CD1c-positive myeloid dendritic cell (primary cell): ENCODE measurements at regions not wholly inside any gene's neighbourhood (a gene's known extent, or its start where the extent isn't known, plus 50 kb on each side); places are given as distances from the start of the nearest gene placed in this dataset.

Source experiments
- DNase-seq: peaks from one replicate; pipeline ENCODE4 v3.0.0-alpha.2; 2016; ENCODE audit errors: extremely low spot score

GRCh38 chr1:37315371-37315846 lies 159.0 kb upstream of the ZC3H12A start:
- no peak for DNase-seq

DNA sequence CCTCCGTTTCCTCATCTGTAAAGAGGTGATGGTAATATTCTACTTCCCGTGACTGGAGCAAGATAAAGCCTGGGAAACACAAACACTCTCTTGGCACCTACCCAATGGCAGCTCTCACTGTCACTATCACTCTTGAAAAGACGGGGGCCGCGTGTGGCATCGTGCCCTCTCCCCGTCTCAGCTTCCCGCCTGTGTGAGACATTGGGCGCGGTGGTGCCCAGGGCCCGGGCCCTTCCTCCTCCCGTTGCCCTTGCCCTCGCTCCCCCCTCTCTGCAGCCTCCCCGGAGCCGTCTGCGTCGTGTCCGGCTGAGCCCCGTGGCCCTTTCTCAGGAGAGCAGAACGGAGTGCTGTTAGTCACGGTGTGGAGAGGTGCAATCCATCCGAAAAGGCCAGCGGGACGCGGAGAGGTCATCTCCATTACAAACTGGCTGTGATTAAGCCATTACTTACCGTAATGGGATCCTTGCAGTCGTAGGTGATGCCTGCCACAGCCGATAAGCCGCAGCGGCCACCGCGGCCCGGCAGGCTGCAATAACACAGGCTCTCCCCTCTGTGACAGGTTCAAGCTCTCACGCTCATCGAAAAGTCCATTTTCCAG lies 156.4 kb upstream of the ZC3H12A start:
- DNase-seq: no peak

- no peak for DNase-seq
These were observed 155.9 kb upstream of the ZC3H12A start for GRCh38 chr1:37318490-37318889.

GRCh38 chr1:37319284-37319683 lies 155.1 kb upstream of the ZC3H12A start:
- no peak for DNase-seq

DNA sequence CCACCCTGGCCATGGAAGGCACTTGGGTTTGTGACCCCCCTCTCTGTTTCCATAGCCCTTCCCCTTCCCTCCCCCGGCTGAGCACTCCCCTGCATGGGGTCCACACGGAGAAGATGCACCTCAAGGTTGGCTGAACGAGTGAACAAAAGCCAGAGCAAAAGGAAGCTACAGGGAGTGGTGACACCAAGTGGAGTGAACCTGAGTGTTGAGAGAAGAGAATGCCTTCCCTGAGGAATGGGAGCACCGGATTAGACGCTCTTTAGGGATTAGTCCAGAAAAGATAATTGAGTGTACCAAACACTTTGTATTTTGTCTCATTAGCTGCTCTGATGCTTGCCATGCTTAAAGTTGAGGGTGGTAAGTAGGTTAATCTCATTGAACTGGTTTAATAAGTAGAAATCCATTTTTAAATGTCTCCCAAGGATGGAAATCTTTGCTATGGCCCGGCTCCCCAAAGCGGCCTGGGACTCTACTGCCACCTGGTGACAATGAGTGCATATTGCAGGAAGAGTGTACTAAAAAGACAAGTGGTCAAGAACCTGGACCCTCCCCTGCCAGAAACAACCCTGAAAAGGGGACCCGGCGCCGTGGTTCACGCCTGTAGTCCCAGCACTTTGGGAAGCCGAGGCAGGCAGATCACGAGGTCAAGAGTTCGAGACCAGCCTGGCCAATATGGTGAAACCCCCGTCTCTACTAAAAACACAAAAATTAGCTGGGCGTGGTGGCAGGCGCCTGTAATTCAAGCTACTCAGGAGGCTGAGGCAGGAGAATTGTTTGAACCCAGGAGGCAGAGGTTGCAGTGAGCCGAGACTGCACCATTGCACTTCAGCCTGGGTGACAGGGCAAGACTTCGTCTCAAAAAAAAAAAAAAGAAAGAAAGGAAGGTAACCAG lies 150.6 kb upstream of the ZC3H12A start:
- DNase-seq: peak; percentile 64

DNA sequence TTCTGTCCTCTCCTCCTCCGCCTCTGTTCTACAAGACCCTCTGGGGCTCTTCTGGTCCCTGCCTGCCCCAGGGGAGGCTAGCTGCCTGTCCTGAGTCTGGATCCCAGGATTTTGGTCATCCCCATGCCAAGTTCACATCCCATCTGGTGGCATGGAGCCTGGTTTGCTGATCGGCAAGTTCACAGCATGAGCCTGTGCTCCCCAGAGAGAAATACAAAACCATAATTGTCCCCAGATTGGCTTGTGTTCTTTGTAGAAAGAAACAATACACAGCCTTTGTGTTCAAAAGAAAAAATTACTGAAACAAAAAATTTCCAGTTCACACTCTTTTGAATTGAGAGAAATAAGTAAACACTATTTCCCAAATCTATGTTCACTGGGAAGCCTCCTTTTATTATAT lies 149.4 kb upstream of the ZC3H12A start:
- no peak for DNase-seq

GRCh38 chr1:37325509-37326437 lies 148.6 kb upstream of the ZC3H12A start:
- DNase-seq: no peak

DNA sequence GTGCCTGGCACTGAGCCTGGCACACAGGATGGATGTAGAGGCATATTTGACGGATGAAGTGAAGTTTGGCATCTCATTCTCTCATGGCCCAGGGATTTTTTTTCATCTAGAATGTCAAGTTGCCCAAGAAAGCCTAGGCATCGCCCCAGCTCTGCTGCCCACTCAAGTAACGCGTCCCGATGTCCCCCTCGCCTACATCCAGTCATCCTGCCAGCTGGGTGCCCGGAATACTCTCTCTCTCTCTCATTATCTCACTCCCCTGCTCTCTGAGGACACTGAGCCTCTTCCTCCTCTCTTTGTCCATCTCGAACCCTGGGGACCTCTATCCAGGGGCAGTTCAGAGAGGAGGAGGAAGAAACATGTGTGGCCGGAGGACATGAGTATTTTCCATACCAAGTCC lies 142.3 kb upstream of the ZC3H12A start:
- no peak for DNase-seq

DNA sequence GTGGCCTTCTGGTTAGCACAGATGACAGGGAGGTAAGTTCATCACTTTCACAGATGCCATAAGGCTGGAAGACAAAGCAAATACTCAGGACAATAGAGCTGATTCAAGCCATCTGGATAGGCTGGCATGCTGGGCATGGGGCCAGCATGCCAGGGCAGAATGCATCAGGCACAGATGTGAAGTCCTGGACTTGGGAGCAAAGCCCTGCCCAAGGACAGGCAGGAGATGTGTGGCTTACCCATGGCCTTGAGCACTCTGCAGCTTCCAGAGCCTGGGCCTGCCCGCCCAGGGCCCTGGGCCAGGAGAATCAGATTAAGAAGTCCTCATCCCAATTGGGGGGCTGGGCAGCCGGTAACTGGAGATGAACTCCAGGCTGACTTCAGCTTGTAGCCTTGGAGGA lies 135.7 kb upstream of the ZC3H12A start:
- DNase-seq: no peak

- DNase-seq: no peak
These were observed 131.6 kb upstream of the ZC3H12A start for GRCh38 chr1:37342736-37343135.

DNA sequence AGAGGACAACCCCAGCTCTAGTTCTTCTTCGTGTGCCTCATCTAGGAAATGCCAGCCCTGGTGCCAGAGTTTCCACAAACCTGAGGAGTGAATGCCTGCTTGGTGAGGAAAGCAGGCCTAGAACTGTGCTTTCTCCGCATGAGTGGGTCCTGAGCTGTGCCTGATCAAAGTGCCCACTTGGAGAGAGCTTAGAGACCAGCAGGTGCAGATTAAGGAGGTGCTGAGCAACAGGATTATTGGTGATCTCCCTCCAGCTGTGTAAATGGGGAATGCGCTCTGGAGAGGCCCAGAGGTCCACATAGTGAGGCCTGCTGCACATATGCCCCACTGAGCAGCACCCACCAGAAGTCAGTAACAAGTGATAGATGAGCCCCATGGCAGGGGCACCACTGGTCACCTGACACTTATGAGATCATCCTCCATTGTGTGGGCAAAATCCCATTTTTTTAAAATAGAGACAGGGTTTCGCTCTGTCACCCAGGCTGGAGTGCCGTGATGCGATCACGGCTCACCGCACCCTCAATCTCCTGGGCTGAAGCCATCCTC lies 127.2 kb upstream of the ZC3H12A start:
- DNase-seq: no peak

DNA sequence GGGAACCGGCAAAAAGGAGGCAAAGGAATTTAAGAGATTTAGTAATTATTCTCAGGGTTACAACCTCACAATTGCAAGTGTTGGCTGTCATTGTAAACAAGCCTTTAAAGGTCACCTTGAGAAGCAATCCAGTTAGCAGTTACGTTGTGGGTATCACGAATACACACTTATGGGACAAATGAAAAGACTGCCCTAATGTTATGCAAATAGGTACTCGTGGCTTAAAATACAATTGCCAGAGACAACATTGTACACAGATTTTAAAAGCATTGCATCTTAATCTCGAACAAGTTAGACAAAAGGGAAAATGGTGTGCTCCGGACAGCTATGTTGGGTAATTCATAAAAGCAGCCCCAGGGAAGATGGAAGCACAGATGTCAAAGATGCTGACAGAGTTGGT lies 120.5 kb upstream of the ZC3H12A start:
- DNase-seq: no peak

DNA sequence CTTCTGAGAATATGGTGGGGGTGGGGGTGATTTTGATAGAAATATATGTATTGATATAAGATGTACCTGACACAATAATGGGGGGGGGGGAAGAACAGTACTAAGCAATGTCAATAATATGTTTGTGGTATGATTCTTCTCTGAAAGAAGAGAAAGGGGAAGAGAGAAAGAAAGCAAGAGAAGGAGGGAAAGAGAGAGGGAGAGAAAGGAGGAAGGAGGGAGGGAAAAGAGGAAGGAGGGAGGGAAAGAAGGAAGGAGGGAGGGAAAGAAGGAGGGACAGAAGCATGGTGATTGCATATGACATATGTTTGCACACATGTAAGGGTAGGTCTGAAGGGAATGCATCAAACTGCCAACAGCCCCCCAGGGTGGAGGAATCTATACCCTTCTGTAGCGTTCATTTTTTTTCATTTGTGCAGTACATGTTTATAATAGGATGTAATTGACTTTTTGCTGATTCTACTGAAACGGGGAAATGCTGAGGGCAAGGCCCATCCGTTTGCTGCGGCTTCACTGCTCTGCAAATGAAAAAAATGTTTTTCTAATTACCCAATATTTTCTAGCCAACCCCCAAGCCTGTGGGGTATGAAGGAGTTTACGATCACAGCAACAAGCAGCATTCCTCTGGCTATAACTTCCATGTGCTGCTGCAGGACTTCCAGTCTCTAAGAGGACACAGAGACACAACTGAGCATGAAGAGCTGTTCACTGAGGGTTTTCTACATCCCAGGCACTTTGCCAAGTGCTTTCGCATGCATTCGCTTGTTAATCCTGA lies 119.3 kb upstream of the ZC3H12A start:
- no peak for DNase-seq

- DNase-seq: no peak
These were observed 115.4 kb upstream of the ZC3H12A start for GRCh38 chr1:37358992-37359391.

DNA sequence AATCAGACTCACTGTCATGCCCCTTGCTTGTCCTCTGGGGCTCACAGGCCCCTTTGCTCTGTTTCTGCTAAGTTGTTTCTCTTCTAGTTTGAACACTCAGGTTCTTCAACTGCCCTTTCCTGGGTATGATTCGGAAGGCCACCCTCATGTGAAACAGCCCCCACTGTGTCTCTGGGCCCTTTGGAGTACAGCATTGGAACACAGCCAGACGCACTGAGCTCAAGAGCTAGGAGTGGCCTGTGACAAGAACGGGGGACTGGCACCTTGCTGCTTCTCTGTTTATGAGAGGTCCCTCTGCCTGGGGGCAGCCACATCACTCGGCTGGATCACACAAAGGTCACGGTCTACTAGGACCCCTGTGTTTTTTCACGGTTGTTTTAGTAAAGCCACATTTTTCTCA lies 114.4 kb upstream of the ZC3H12A start:
- no peak for DNase-seq

- no peak for DNase-seq
These were observed 111.6 kb upstream of the ZC3H12A start for GRCh38 chr1:37362594-37363385.

DNA sequence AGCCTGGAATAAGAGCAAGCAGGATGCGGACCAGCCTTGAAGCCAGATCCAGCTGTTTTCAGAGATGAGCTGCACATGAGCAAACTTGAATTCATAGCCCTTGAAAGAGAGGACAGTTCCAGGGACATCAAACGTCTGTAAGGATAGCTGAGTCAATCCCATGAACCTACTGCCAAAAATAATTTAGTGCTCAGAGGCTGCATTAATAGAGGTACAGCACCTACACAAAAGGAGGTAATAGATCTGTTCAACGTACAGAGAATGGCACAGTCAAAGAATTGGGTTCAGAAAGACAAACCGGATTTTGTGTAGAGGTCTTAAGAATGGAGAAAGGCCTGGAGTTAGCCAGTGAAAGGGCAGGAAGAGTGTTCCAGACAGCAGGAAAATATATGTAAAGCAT lies 110.8 kb upstream of the ZC3H12A start:
- DNase-seq: no peak

- peak; percentile 13 for DNase-seq
These were observed 105.6 kb upstream of the ZC3H12A start for GRCh38 chr1:37368665-37369315.

DNA sequence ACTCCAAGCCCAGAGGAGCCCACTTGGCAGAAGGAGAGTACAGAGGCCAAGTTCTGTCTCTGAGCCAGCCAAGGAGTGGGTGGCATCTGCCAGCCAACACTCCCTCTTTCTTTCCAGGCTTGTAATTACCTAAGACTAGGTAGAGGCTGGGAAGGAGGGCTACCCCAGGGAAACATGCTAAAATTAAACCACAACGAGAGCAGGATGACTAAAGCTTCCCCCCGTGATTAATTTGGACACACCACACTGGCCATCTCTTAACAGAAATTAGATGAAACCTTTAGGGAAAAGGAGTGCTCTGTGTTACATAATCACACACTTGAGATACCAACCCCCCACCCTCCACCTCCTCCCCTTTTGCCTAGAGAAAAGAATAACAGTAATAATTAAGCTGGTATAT lies 102.1 kb upstream of the ZC3H12A start:
- no peak for DNase-seq

- DNase-seq: no peak
These were observed 101.7 kb upstream of the ZC3H12A start for GRCh38 chr1:37372711-37373110.
